Common myeloid progenitor, CD34-positive (primary cell): ENCODE measurements at regions not wholly inside any gene's neighbourhood (a gene's known extent, or its start where the extent isn't known, plus 50 kb on each side); places are given as distances from the start of the nearest gene placed in this dataset.

Source experiments
- CTCF ChIA-PET: fragments of 350-600 bp; sonication (Branson Sonifier 250); formaldehyde crosslinking; loops from one replicate; lab custom pipeline; 2021; ENCODE audit warnings: antibody characterized with exemption; lab: Charles Lee
- POLR2A ChIA-PET: fragments of 350-600 bp; sonication (Branson Sonifier 250); formaldehyde crosslinking; loops from one replicate; lab custom pipeline; 2021; ENCODE audit warnings: antibody characterized with exemption; lab: Charles Lee
- DNase-seq, 3 donors: peaks; one replicate each; pipeline versions ENCODE4 v3.0.0 to v3.0.0-alpha.2; 2013
- H3K27ac ChIP-seq, 2 experiments: 1 replicate in 1 of 2; 2 replicates in 1 of 2; pipeline ENCODE4 v1.7.0; 2013; ENCODE audit warnings: inconsistent platforms in 2 of 2, low read length in 2 of 2, mild to moderate bottlenecking in 2 of 2, low read depth in 1 of 2, moderate library complexity in 1 of 2; ENCODE audit not compliant: severe bottlenecking in 2 of 2, insufficient read depth in 1 of 2, poor library complexity in 1 of 2
- H3K27me3 ChIP-seq, 5 experiments: replicated peaks in 2 of 5; 1 replicate in 3 of 5; 2 replicates in 2 of 5; pipeline versions ENCODE4 v1.6.1 to v1.7.0; 2013; ENCODE audit warnings: low read length in 4 of 5, mild to moderate bottlenecking in 2 of 5, moderate library complexity in 2 of 5, inconsistent platforms in 1 of 5; ENCODE audit not compliant: insufficient read depth in 5 of 5, control insufficient read depth in 4 of 5
- H3K36me3 ChIP-seq, 4 experiments: 1 replicate in 2 of 4; 2 replicates in 2 of 4; pipeline versions ENCODE4 v1.6.1 to v1.7.0; 2013; ENCODE audit warnings: low read length in 3 of 4, control low read depth in 1 of 4, mild to moderate bottlenecking in 1 of 4; ENCODE audit not compliant: control insufficient read depth in 4 of 4, insufficient read depth in 4 of 4
- H3K4me1 ChIP-seq, 4 experiments: 1 replicate in 3 of 4; 2 replicates in 1 of 4; pipeline versions ENCODE4 v1.6.1 to v1.7.1; 2013; ENCODE audit warnings: low read length in 3 of 4, mild to moderate bottlenecking in 3 of 4, control low read depth in 1 of 4, inconsistent platforms in 1 of 4, moderate library complexity in 1 of 4; ENCODE audit not compliant: control insufficient read depth in 4 of 4, insufficient read depth in 4 of 4; ENCODE audit errors: control extremely low read depth in 1 of 4
- H3K4me3 ChIP-seq, 7 experiments: 1 replicate in 4 of 7; 2 replicates in 3 of 7; pipeline versions ENCODE4 v1.5.1 to v1.7.0; 2013; ENCODE audit warnings: mild to moderate bottlenecking in 7 of 7, low read length in 6 of 7, moderate library complexity in 6 of 7, inconsistent platforms in 2 of 7, low read depth in 2 of 7, control low read depth in 1 of 7; ENCODE audit not compliant: insufficient read depth in 4 of 7, control insufficient read depth in 1 of 7; ENCODE audit errors: extremely low read depth in 1 of 7
- H3K9me3 ChIP-seq, 5 experiments: 1 replicate in 4 of 5; 2 replicates in 1 of 5; pipeline versions ENCODE4 v1.6.1 to v1.7.1; 2013; ENCODE audit warnings: low read length in 4 of 5, mild to moderate bottlenecking in 2 of 5, inconsistent platforms in 1 of 5, low read depth in 1 of 5, moderate library complexity in 1 of 5; ENCODE audit not compliant: control insufficient read depth in 4 of 5, insufficient read depth in 2 of 5; ENCODE audit errors: control extremely low read depth in 1 of 5
- WGBS: methylation state at CpG from one replicate; pipeline ENCODE4 v1.1.5; 2013; ENCODE audit not compliant: insufficient coverage; 5-methylcytosine and 5-hydroxymethylcytosine counted together

GRCh38 chr5:107286447-107287098 lies 384.2 kb downstream of the EFNA5 start:
- no peaks in the 10 kb centered on the region for H3K9me3 ChIP-seq
- H3K4me3 ChIP-seq: no peak overlapping the region
- no peak for DNase-seq
- peaks cover 0 to 5% (median 2%) of the 10 kb centered on the region in 5 experiments for H3K27me3 ChIP-seq
- POLR2A ChIA-PET: no interaction called here
- WGBS: 98% methylated on average over 5 of the region's 7 CpGs
- no peaks in the 10 kb centered on the region for H3K36me3 ChIP-seq
- H3K27ac ChIP-seq: no peak overlapping the region
- CTCF ChIA-PET: no interaction called here
- no peaks in the 10 kb centered on the region for H3K4me1 ChIP-seq

GRCh38 chr5:107285772-107286171 lies 385.0 kb downstream of the EFNA5 start:
- no peak overlapping the region for H3K4me3 ChIP-seq
- ChIA-PET POLR2A (interaction anchor here (0.6 kb wide), 1 partner anchor 34 kb away, joined by 3 read pairs; no protein-coding TSS in a partner anchor), CTCF (no interaction called here)
- peaks cover 0 to 5% (median 2%) of the 10 kb centered on the region in 5 experiments for H3K27me3 ChIP-seq
- no peaks in the 10 kb centered on the region for H3K36me3 ChIP-seq
- no peaks in the 10 kb centered on the region for H3K9me3 ChIP-seq
- no peaks in the 10 kb centered on the region for H3K4me1 ChIP-seq
- WGBS: 87% methylated on average over 6 of the region's 6 CpGs
- DNase-seq: peak in 1 of 3 donors; percentile 13
- H3K27ac ChIP-seq: no peak overlapping the region

- ChIA-PET POLR2A (no interaction called here), CTCF (interaction anchor here (0.9 kb wide), 1 partner anchor 38 kb away, joined by 3 read pairs; no protein-coding TSS in a partner anchor)
- Histone ChIP-seq H3K36me3 (no peaks in the 10 kb centered on the region), H3K9me3 (no peaks in the 10 kb centered on the region), H3K27me3 (peaks cover 0 to 5% (median 2%) of the 10 kb centered on the region in 5 experiments), H3K4me3 (no peak overlapping the region), H3K27ac (no peak overlapping the region), H3K4me1 (no peaks in the 10 kb centered on the region)
- no peak for DNase-seq
- 100% methylated on average over 1 of the region's 3 CpGs for WGBS
Observed at GRCh38 chr5:107284822-107285525, 385.8 kb downstream of the EFNA5 start.

- WGBS: 80% methylated on average over 1 of the region's 2 CpGs
- Histone ChIP-seq H3K27me3 (no peaks in the 10 kb centered on the region), H3K9me3 (no peaks in the 10 kb centered on the region), H3K4me1 (no peaks in the 10 kb centered on the region), H3K4me3 (no peak overlapping the region), H3K27ac (no peak overlapping the region), H3K36me3 (no peaks in the 10 kb centered on the region)
- DNase-seq: no peak
- ChIA-PET POLR2A (no interaction called here), CTCF (no interaction called here)
Observed at GRCh38 chr5:107282061-107282460, 388.7 kb downstream of the EFNA5 start.

GRCh38 chr5:107278774-107279173 lies 392.0 kb downstream of the EFNA5 start:
- ChIA-PET CTCF (no interaction called here), POLR2A (interaction anchor here (0.6 kb wide), 1 partner anchor 198 kb away, joined by 3 read pairs; no protein-coding TSS in a partner anchor)
- H3K36me3 ChIP-seq: no peaks in the 10 kb centered on the region
- no peaks in the 10 kb centered on the region for H3K9me3 ChIP-seq
- no peak for DNase-seq
- no peak overlapping the region for H3K4me3 ChIP-seq
- H3K4me1 ChIP-seq: no peaks in the 10 kb centered on the region
- H3K27ac ChIP-seq: no peak overlapping the region
- no peaks in the 10 kb centered on the region for H3K27me3 ChIP-seq
- WGBS: 100% methylated on average over 1 of the region's 4 CpGs

GRCh38 chr5:107277485-107278125 lies 393.1 kb downstream of the EFNA5 start:
- CTCF ChIA-PET: no interaction called here
- POLR2A ChIA-PET: no interaction called here
- WGBS: 100% methylated on average over 2 of the region's 5 CpGs

GRCh38 chr5:107275333-107275732 lies 395.4 kb downstream of the EFNA5 start:
- 86% methylated on average over 1 of the region's 1 CpG for WGBS
- ChIA-PET CTCF (no interaction called here), POLR2A (no interaction called here)
- H3K27ac ChIP-seq: no peak overlapping the region
- DNase-seq: no peak
- H3K36me3 ChIP-seq: no peaks in the 10 kb centered on the region
- H3K4me3 ChIP-seq: no peak overlapping the region
- no peaks in the 10 kb centered on the region for H3K4me1 ChIP-seq
- peaks cover 0 to 2% (median 0%) of the 10 kb centered on the region in 5 experiments for H3K9me3 ChIP-seq
- H3K27me3 ChIP-seq: no peaks in the 10 kb centered on the region

More at GRCh38 chr5:107277485-107278125, 393.1 kb downstream of the EFNA5 start:
- H3K27ac ChIP-seq: no peak overlapping the region
- H3K9me3 ChIP-seq: peaks cover 0 to 2% (median 0%) of the 10 kb centered on the region in 5 experiments
- no peaks in the 10 kb centered on the region for H3K36me3 ChIP-seq
- no peaks in the 10 kb centered on the region for H3K4me1 ChIP-seq
- no peak overlapping the region for H3K4me3 ChIP-seq
- no peaks in the 10 kb centered on the region for H3K27me3 ChIP-seq
- DNase-seq: no peak
